ENCODE measurements at regions not wholly inside any gene's neighbourhood (a gene's known extent, or its start where the extent isn't known, plus 50 kb on each side); places are given as distances from the start of the nearest gene placed in this dataset.

GRCh38 chr17:77279448-77280303, 138.9 kb downstream of the SEC14L1 start (continued):
- TF ChIP-seq NR2C2 (CRISPR knock-in tag; IDR thresholded peaks at IDR 0.05; ENCODE audit: borderline replicate concordance), result no peak
- TF ChIP-seq ZNF570 (CRISPR knock-in tag; IDR thresholded peaks at IDR 0.05; ENCODE audit: borderline replicate concordance), result no peak
- TF ChIP-seq ATM (IDR thresholded peaks at IDR 0.05; ENCODE audit: borderline replicate concordance), result no peak
- no peak for TF ChIP-seq ZNF34 (CRISPR knock-in tag; IDR thresholded peaks at IDR 0.05; ENCODE audit: borderline replicate concordance)
- TF ChIP-seq ZBTB20 (CRISPR knock-in tag; IDR thresholded peaks at IDR 0.05; ENCODE audit: borderline replicate concordance, low read depth), result no peak
- no peak for TF ChIP-seq NKX3-1 (CRISPR knock-in tag; IDR thresholded peaks at IDR 0.05)
- TF ChIP-seq ZNF703 (CRISPR knock-in tag; IDR thresholded peaks at IDR 0.05; ENCODE audit: borderline replicate concordance), result no peak
- TF ChIP-seq ELF1 (CRISPR knock-in tag; IDR thresholded peaks at IDR 0.05), result peak; percentile 43; the same call in 1 of the 2 replicates
- TF ChIP-seq ZNF572 (CRISPR knock-in tag; IDR thresholded peaks at IDR 0.05), result no peak
- TF ChIP-seq JDP2 (CRISPR knock-in tag; IDR thresholded peaks at IDR 0.05; ENCODE audit: borderline replicate concordance), result no peak
- TF ChIP-seq ZNF576 (CRISPR knock-in tag; IDR thresholded peaks at IDR 0.05), result no peak
- TF ChIP-seq ATF6 (CRISPR knock-in tag; conservative IDR thresholded peaks at IDR 0.05), result peak; percentile 72; the same call in 1 of the 2 replicates
- TF ChIP-seq ZNF792 (CRISPR knock-in tag; IDR thresholded peaks at IDR 0.05), result peak; percentile 88
- TF ChIP-seq HNRNPL (IDR thresholded peaks at IDR 0.05; ENCODE audit: low read depth, low read length), result no peak; the same call in 1 of the 2 replicates
- TF ChIP-seq ZNF724P (CRISPR knock-in tag; IDR thresholded peaks at IDR 0.05; ENCODE audit: borderline replicate concordance), result no peak
- TF ChIP-seq MLX (CRISPR knock-in tag; IDR thresholded peaks at IDR 0.05), result peak; percentile 53
- TF ChIP-seq TBL1XR1 (IDR thresholded peaks at IDR 0.05; ENCODE audit: borderline replicate concordance, low read length, partially characterized antibody), result no peak
- TF ChIP-seq GATAD1 (CRISPR knock-in tag; IDR thresholded peaks at IDR 0.05), result peak; percentile 37; the same call in 1 of the 2 replicates
- peak; percentile 59 for TF ChIP-seq ZBTB33 (CRISPR knock-in tag; IDR thresholded peaks at IDR 0.05)
- peak; percentile 57; the same call in 1 of the 2 replicates for TF ChIP-seq ZNF574 (CRISPR knock-in tag; IDR thresholded peaks at IDR 0.05)
- peak; percentile 65; the same call in 1 of the 2 replicates for TF ChIP-seq ZNF556 (CRISPR knock-in tag; IDR thresholded peaks at IDR 0.05; ENCODE audit: borderline replicate concordance)
- no peak for TF ChIP-seq FOXM1 (CRISPR knock-in tag; IDR thresholded peaks at IDR 0.05)
- no peak; the same call in 1 of the 2 replicates for TF ChIP-seq ZNF891 (CRISPR knock-in tag; IDR thresholded peaks at IDR 0.05)

All from HepG2 (cell line).